ENCODE measurements at regions not wholly inside any gene's neighbourhood (a gene's known extent, or its start where the extent isn't known, plus 50 kb on each side); places are given as distances from the start of the nearest gene placed in this dataset.
"Not testable (repeated sequence)": the region's sequence is repeated elsewhere in the genome, so short reads cannot be mapped to it uniquely, and the experiment has no call there.

DNA sequence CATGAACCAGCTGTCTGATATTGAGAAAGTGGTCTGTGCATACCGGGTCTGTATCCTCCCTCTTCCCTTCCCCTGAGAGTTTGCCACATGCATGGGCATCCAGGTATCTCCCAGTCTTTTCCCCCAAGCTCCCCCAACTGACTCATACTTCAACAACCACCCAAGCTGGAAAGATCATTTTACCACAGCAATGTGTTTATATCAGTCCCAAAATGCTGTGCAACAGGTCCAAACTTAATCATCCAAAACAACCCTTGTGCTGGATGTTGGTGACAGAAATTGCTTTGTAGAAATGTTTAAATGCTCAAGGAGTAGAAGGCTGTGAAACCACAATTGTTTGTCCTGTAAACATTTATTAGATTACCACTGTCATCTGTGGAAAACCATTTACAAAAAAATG, 286.8 kb upstream of the KLF3 start:
- DNase-seq (ENCODE audit: low read depth) = peak; percentile 18

- DNase-seq (ENCODE audit: low read depth) = no peak
Measured at GRCh38 chr4:38378478-38378877, 285.5 kb upstream of the KLF3 start.

DNA sequence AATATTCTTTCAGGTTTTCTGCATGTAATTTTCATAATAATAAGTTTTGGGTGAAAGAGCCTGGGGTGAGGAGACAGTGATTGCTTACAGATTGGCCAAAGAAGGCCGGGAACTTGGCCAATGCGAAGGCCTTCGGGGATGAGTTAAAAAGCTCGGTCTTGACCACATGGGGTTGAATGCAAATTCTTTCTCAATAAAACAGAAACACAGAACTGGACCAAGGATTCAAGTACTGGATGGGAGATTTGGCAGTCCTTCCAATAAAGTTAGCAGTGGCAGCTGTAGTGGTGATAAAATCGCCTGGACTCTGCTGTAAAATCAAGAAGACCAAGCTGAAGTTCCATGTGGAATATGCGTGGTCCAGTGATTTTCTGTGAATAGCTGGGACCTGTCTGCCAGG, 282.2 kb upstream of the KLF3 start:
- no peak for DNase-seq (ENCODE audit: low read depth)

- no peak for DNase-seq (ENCODE audit: low read depth)
Measured at GRCh38 chr4:38382520-38382919, 281.5 kb upstream of the KLF3 start.

GRCh38 chr4:38383646-38384121, 280.3 kb upstream of the KLF3 start:
- DNase-seq (ENCODE audit: low read depth) = no peak

- DNase-seq (ENCODE audit: low read depth) = no peak
Measured at GRCh38 chr4:38385093-38386004, 278.6 kb upstream of the KLF3 start.

DNA sequence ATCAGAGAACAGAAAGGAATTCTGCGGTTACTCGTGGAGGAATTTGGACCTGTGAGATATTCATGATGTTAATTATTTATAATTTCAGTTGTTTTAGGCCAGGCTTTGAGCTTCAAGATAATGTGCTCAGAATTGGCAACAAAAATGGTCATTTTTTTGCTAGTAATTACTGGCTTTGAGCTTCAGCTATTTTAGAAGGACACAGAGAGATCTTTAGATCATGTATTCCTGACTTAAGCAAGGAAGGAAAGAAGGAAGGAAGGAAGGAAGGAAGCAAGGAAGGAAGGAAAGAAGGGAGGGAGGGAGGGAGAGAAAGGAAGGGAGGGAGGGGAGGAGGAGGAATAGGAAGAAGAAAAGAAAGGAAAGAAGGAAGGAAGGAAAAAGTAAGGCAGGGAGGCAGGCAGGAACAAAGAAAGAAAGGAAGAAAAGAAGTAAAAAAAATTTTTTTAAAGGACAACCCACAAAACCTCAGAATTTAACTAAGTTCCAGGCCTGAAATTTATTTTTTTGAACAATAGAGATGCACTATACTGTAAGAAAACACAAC, 277.9 kb upstream of the KLF3 start:
- no peak for DNase-seq (ENCODE audit: low read depth)

- DNase-seq (ENCODE audit: low read depth) = no peak
Measured at GRCh38 chr4:38386654-38387188, 277.3 kb upstream of the KLF3 start.

DNA sequence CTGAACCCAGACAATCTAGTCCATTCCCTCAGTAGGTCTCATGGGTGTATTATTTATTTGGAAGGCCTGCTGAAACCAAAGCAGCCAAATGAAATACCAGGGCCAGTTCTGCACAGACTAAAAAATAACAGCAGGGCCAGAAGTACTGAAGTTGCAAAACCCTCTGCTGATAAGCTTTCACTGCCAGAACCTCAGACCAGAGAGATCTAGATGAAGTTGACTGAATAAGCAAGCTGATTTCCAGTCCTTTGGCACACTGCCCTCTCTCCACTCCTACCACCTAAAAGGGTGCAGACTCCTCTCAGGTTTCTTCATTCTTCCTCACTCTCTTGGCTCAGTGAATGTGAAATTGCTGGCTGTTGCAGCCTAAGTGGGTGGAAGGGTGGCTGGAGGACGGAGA, 276.7 kb upstream of the KLF3 start:
- DNase-seq (ENCODE audit: low read depth) = no peak

DNA sequence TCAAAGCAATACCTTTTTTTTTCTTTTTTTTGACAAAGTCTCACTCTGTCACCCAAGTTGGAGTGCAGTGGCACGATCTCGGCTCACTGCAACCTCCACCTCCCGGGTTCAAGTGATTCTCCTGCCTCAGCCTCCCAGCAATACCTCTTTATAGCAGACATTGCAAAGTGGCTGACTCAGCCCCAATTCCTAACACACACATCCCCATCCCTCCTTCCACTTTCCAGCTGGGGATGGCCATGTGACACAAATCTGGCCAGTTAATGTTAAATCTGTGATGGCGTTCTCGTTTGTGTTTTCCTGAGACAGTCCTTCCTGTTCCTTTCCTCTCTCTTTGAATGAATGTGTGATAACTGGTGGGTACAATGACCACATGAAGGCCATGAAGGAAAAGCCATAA, 276.2 kb upstream of the KLF3 start:
- DNase-seq (ENCODE audit: low read depth) = no peak

DNA sequence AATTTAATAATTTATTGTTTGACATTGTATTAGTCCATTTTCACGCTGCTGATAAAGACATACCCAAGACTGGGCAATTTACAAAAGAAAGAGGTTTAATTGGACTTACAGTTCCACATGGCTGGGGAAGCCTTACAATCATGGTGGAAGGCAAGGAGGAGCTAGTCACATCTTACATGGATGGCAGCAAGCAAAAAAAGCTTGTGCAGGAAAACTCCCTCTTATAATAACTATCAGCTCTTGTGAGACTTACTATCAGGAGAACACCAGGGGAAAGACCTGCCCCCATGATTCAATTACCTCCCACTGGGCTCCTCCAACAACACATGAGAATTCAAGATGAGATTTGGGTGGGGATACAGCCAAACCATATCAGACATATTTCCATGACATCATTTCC, 275.1 kb upstream of the KLF3 start:
- DNase-seq (ENCODE audit: low read depth) = not testable (repeated sequence)

DNA sequence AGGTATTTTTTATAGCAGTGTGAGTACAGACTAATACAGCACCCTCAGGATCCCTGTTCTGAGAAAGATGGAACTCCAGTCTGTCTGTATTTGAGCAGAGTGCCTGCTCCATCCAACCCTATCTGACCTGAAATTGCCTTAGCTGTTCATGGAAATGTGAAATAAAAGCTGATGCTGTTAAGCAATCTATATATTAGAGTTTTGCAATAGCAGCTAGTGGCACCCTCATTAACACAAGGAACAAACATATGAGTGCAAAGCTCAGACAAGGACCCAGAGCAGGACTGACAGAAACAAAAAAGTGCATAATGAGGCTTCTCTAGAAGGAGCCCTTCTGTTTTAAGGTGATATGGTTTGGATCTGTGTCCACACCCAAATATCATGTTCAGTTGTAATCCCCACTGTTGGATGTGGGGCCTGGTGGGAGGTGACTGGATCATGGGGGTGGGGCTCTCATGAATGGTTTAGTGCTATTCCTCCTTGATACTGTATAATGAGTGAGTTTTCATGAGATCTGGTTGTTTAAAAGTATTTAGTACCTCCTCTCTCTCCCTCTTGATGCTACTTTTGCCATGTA, 272.9 kb upstream of the KLF3 start:
- DNase-seq (ENCODE audit: low read depth) = no peak

DNA sequence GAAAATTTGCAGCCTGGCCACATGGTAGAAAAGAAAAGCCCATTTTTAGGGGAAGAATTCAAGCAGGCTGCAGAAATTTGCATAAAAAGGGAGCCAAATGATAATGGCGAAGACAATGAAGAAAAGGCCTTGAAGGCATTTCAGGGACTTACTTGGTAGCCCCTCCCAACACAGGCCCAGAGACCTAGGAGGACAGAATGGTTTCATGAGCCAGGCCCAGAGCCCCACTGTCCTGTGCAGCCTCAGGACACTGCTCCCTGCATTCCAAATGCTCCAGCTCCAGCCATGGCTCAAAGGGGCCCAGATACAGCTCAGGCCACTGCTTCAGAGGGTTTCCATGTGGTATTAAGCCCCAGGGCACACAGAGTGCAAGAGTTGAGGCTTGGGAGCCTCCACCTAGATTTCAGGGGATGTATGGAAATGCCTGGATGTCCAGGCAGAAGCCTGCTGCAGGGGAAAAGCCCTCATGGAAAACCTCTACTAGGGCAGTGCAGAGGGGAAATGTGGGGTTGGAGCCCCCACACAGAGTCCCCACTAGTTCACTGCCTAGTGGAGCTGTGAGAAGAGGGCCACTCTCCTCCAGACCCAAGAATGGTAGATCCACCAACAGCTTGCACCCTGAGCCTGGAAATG, 271.7 kb upstream of the KLF3 start:
- DNase-seq (ENCODE audit: low read depth) = no peak

GRCh38 chr4:38396091-38396490, 267.9 kb upstream of the KLF3 start:
- DNase-seq (ENCODE audit: low read depth) = no peak

DNA sequence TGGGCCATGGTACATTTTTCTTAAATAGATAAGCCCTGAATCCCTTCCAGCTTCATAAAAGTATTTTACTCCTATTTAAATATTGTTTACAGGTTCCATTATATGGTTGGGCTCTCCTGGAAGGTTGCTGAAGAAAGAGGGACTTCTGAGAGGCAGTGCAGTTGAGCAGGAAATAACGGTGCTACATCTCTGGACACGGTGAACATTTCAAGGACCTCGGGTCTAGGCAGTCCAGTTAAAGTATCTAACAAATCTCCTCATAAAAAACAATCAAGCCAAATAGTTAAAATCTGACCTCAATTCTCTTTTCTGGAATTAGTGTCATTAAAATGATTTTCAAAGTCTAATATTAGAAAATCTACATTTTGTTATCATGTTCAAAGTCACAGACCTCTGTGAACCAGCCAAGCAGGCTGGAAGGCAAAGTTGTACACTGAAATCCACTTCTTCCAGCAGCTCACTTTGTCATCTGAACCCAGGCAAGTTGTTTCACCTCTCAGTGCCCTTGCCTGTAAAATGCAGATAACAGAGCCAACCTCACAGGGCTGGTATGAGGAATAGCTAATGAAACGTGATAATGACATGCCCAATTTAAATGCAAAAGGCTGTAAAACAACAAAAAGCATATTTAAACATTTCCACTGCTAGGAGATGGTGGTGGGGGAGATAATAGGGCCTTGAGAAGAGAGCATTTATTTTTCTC, 267.0 kb upstream of the KLF3 start:
- no peak for DNase-seq (ENCODE audit: low read depth)

DNA sequence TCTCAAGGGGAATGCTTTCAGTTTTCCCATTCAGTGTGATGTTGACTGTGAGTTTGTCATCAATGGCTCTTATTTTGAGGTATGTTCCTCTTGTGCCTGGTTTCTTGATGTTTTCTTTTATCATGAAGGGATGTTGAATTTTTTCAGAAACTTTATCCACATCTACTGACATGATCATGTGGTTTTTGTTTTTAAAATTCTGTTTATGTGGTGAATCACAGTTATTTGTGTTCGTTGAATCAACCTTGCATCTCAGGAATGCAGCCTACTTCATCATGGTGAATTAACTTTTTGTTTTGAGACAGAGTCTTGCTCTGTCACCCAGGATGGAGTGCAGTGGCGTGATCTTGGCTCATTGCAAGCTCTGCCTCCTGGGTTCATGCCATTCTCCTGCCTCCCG, 263.1 kb upstream of the KLF3 start:
- DNase-seq (ENCODE audit: low read depth) = no peak

GRCh38 chr4:38406243-38406642, 257.8 kb upstream of the KLF3 start:
- no peak for DNase-seq (ENCODE audit: low read depth)

DNA sequence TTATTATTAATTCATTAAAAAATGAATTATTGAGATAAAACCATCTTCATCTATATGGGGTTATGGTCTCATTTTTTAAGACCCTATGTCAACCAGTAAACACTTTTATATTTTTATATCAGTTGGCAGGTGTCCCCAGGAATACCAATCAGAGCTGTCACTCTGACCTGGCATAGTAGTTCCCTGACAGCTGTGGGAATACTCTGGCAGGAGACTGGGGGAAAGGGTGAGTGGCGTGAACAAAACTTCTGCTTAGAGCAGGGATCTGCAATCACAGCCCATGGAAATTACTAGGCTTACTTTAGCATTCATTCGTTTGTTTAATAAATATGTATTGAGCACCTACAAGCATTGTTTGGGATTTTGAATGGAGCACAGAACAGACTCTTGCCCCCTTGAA, 254.1 kb upstream of the KLF3 start:
- no peak for DNase-seq (ENCODE audit: low read depth)

GRCh38 chr4:38411092-38411491, 252.9 kb upstream of the KLF3 start:
- no peak for DNase-seq (ENCODE audit: low read depth)

DNA sequence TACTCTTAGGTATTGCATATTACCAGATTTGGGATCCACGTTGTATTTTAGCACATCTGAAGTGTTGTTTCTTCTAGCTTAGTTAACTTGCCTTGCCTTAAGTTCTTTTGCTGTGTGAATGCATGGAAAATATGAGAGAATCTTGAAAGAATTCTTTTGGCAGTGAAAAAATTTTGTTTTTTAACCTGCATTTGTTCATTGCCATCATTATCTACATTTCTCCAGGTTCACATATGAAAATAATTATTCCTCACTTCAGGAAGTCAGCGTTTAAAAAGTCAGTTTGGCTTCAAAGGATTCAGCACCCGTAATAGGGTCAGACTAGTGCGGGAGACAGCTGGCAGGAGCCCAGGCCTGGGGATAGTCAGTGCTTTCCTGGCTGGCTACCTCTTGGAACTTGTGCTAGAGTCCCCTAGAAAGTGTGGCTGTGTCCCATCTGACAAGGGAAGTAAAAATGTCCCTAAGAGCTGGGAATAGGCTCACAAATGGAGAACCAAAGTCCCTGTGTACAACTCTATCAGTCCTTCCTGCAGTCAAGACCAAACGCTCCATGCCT, 251.9 kb upstream of the KLF3 start:
- DNase-seq (ENCODE audit: low read depth) = no peak
